ENCODE measurements at regions not wholly inside any gene's neighbourhood (a gene's known extent, or its start where the extent isn't known, plus 50 kb on each side); places are given as distances from the start of the nearest gene placed in this dataset.

DNA sequence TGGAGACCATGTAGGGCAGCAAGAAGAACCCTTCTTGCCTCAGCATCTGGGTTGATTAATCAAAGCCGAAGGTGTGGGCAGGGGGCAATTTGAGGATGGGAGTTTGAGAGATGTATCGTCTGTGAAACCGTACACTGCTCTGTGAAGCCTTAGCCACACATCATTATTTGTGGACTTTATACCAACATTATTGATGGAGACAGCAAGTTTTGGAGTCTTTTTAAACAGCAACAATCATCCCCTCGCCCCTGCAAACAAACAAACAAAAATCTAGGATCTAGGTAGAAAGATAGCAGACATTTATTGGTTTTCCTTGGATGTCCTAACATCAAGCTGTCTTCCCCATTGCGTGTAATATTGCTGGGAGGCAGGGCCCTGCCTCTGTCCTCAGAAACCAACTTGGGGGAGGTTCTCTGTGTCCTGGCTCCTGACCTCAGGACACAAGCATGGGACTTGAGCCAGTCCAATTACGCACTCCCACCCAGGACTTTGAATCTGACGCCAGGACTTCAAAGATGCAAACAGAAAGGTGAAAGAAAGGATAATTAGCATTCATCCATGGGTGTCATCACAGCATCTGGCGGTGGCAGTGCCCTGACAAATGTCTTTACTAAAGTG is 61.6 kb upstream of the PLET1 start:
- Histone ChIP-seq H3K4me3 (ENCODE audit: low read depth in 1 of 3, low read length in 3 of 3) (no peak overlapping the region), H3K27ac (ENCODE audit: low read depth in 1 of 2, low read length in 2 of 2) (peak overlapping the region; percentile 74 to 99), H3K4me1 (ENCODE audit: control insufficient read depth in 4 of 4, insufficient read depth in 4 of 4, low read length in 3 of 4) (peaks cover 5 to 34% (median 15%) of the 10 kb centered on the region in 4 donors), H3K36me3 (ENCODE audit: control insufficient read depth in 4 of 4, insufficient read depth in 3 of 4, low read depth in 1 of 4, low read length in 3 of 4) (no peaks in the 10 kb centered on the region), H3K27me3 (ENCODE audit: control insufficient read depth in 4 of 4, insufficient read depth in 4 of 4, low read length in 3 of 4) (no peaks in the 10 kb centered on the region), H3K9ac (ENCODE audit: low read depth in 1 of 2, low read length in 2 of 2) (peak overlapping the region in 1 of 2 donors; percentile 9), H3K9me3 (ENCODE audit: control insufficient read depth in 4 of 4, low read length in 3 of 4) (no peaks in the 10 kb centered on the region)
- 27% methylated on average over 8 of the region's 8 CpGs for WGBS
- TF ChIP-seq, protein P1, sequence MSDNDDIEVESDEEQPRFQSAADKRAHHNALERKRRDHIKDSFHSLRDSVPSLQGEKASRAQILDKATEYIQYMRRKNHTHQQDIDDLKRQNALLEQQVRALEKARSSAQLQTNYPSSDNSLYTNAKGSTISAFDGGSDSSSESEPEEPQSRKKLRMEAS (IDR thresholded peaks at IDR 0.05) = no peak
- TF ChIP-seq YY1 (IDR thresholded peaks at IDR 0.05) = peak; percentile 37
- TF ChIP-seq FOXA2 (IDR thresholded peaks at IDR 0.05) = no peak
- peak in 1 of 2 donors; percentile 38 for TF ChIP-seq JUND (IDR thresholded peaks at IDR 0.05)
- no peak for TF ChIP-seq NR2F2 (IDR thresholded peaks at IDR 0.05)
- peak; percentile 64 to 82 for TF ChIP-seq RXRA (IDR thresholded peaks at IDR 0.05)
- peak; percentile 68 for TF ChIP-seq SP1 (IDR thresholded peaks at IDR 0.05)
- TF ChIP-seq, protein P2, sequence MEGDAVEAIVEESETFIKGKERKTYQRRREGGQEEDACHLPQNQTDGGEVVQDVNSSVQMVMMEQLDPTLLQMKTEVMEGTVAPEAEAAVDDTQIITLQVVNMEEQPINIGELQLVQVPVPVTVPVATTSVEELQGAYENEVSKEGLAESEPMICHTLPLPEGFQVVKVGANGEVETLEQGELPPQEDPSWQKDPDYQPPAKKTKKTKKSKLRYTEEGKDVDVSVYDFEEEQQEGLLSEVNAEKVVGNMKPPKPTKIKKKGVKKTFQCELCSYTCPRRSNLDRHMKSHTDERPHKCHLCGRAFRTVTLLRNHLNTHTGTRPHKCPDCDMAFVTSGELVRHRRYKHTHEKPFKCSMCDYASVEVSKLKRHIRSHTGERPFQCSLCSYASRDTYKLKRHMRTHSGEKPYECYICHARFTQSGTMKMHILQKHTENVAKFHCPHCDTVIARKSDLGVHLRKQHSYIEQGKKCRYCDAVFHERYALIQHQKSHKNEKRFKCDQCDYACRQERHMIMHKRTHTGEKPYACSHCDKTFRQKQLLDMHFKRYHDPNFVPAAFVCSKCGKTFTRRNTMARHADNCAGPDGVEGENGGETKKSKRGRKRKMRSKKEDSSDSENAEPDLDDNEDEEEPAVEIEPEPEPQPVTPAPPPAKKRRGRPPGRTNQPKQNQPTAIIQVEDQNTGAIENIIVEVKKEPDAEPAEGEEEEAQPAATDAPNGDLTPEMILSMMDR (IDR thresholded peaks at IDR 0.05; ENCODE audit: low read depth, low read length, missing input control) = no peak
- TF ChIP-seq HNF4A (conservative IDR thresholded peaks at IDR 0.05) = peak; percentile 70 to 81
- TF ChIP-seq HNF4G (IDR thresholded peaks at IDR 0.05) = peak; percentile 66
- TF ChIP-seq EGR1 (IDR thresholded peaks at IDR 0.05; ENCODE audit: low read depth in 2 of 2) = no peak
- TF ChIP-seq, protein P3, sequence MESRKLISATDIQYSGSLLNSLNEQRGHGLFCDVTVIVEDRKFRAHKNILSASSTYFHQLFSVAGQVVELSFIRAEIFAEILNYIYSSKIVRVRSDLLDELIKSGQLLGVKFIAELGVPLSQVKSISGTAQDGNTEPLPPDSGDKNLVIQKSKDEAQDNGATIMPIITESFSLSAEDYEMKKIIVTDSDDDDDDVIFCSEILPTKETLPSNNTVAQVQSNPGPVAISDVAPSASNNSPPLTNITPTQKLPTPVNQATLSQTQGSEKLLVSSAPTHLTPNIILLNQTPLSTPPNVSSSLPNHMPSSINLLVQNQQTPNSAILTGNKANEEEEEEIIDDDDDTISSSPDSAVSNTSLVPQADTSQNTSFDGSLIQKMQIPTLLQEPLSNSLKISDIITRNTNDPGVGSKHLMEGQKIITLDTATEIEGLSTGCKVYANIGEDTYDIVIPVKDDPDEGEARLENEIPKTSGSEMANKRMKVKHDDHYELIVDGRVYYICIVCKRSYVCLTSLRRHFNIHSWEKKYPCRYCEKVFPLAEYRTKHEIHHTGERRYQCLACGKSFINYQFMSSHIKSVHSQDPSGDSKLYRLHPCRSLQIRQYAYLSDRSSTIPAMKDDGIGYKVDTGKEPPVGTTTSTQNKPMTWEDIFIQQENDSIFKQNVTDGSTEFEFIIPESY (IDR thresholded peaks at IDR 0.05) = no peak
- TF ChIP-seq, protein P4, sequence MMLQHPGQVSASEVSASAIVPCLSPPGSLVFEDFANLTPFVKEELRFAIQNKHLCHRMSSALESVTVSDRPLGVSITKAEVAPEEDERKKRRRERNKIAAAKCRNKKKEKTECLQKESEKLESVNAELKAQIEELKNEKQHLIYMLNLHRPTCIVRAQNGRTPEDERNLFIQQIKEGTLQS (IDR thresholded peaks at IDR 0.05) = no peak
- no peak for TF ChIP-seq GABPA (IDR thresholded peaks at IDR 0.05 in 1 of 2, conservative IDR thresholded peaks at IDR 0.05 in 1 of 2)
- no peak for TF ChIP-seq TAF1 (conservative IDR thresholded peaks at IDR 0.05)
- no peak for TF ChIP-seq RAD21 (IDR thresholded peaks at IDR 0.05)
- TF ChIP-seq, protein P5, sequence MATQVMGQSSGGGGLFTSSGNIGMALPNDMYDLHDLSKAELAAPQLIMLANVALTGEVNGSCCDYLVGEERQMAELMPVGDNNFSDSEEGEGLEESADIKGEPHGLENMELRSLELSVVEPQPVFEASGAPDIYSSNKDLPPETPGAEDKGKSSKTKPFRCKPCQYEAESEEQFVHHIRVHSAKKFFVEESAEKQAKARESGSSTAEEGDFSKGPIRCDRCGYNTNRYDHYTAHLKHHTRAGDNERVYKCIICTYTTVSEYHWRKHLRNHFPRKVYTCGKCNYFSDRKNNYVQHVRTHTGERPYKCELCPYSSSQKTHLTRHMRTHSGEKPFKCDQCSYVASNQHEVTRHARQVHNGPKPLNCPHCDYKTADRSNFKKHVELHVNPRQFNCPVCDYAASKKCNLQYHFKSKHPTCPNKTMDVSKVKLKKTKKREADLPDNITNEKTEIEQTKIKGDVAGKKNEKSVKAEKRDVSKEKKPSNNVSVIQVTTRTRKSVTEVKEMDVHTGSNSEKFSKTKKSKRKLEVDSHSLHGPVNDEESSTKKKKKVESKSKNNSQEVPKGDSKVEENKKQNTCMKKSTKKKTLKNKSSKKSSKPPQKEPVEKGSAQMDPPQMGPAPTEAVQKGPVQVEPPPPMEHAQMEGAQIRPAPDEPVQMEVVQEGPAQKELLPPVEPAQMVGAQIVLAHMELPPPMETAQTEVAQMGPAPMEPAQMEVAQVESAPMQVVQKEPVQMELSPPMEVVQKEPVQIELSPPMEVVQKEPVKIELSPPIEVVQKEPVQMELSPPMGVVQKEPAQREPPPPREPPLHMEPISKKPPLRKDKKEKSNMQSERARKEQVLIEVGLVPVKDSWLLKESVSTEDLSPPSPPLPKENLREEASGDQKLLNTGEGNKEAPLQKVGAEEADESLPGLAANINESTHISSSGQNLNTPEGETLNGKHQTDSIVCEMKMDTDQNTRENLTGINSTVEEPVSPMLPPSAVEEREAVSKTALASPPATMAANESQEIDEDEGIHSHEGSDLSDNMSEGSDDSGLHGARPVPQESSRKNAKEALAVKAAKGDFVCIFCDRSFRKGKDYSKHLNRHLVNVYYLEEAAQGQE (IDR thresholded peaks at IDR 0.05) = no peak
- TF ChIP-seq FOXA1 (IDR thresholded peaks at IDR 0.05) = no peak
- no peak for DNase-seq (ENCODE audit: low spot score)

All from liver (tissue), 8 donors.